Stimulated activated CD4-positive, alpha-beta T cell treated with anti-CD3 and anti-CD28 coated beads, Interleukin-12 subunit alpha, Interleukin-12 subunit beta, amount 100 ng/mL, for 4 hours (primary cell): ENCODE measurements at regions not wholly inside any gene's neighbourhood (a gene's known extent, or its start where the extent isn't known, plus 50 kb on each side); places are given as distances from the start of the nearest gene placed in this dataset.
"Not testable (repeated sequence)": the region's sequence is repeated elsewhere in the genome, so short reads cannot be mapped to it uniquely, and the experiment has no call there.

Experiments used
- DNase-seq: peaks from one replicate; pipeline ENCODE4 v3.0.0-alpha.2; 2020

DNA sequence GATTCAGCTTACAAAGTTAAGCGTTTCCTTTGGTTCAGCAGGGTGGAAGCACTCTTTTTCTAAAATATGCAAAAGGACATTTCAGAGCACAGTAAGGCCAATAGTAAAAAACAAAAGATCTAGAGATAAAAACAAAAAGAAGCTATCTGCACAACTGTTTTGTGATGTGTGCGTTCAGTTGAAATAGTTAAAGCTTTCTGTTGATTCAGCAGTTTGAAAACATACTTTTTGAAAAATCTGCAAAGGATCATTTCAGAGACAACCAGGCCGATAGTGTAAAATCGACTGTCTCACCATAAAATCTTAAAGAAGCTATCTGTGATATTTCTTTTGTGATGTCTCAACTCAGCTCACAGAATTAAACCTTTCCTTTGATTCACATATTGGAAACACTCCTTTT lies 300.0 kb upstream of the ALG10B start:
- DNase-seq = no peak

- DNase-seq = no peak
Measured at GRCh38 chr12:38025916-38026315, 290.7 kb upstream of the ALG10B start.

DNA sequence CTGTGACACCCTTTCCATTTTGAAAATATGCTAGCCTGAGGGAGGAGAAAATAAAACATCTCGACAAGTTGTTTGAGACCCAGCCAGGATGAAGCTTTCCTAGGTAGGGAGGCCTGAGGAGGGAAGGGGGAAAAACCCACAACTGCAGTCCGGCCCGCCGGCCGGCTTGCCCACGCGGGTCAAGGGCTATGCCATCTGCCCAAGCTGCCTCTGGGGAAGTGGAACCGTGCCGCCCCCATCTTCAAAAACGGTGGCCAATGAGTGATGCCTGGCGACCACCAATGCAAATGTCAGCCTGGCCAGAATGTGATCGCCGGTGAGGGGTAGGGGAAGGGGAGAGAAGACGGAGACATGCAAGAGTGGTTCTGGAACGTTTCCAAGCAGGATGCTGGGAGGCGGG lies 263.5 kb upstream of the ALG10B start:
- no peak for DNase-seq

DNA sequence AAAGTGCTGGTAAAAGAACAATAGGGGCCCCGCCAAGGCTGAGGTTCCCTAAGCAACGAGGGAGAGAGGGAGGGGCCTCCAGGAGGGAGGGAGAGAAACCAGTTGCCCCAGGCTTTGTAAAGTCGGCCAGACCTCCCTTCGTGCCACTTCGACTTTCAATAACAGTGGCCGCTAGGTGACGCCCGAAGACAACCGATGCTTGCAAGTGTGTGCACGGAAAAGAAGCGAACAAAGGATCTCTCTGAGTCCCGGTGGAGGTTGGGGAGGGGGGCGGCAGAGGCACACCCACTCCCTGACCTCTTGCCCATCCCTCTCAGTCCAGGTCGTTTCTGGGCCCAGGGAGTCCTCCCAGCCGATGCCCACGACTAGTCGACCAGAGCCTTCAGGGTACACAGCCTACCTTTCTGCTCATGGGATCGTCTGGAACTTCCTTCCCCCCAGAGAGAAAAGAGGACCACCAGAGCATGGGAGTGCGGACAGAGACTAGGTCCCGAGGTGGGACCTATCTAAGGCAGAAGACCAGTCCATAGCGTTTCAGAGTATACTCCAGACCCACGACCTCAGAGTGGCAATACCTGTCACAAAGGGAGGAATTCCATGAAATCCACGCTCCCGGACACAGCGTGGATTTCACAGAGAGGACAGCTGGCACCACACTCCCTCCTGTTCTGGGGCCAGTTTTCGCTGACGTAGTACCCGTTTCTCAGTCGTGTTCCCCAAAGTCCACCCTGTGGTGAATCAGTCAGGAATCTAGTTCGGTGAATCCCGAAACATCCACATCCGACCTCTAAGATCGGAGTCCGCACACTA lies 262.7 kb upstream of the ALG10B start:
- no peak for DNase-seq

- no peak for DNase-seq
Measured at GRCh38 chr12:38056701-38057689, 259.6 kb upstream of the ALG10B start.

- DNase-seq = no peak
Measured at GRCh38 chr12:38099686-38100085, 216.9 kb upstream of the ALG10B start.

GRCh38 chr12:38101753-38102152 lies 214.8 kb upstream of the ALG10B start:
- DNase-seq = no peak

GRCh38 chr12:38102197-38102596 lies 214.4 kb upstream of the ALG10B start:
- DNase-seq = no peak

DNA sequence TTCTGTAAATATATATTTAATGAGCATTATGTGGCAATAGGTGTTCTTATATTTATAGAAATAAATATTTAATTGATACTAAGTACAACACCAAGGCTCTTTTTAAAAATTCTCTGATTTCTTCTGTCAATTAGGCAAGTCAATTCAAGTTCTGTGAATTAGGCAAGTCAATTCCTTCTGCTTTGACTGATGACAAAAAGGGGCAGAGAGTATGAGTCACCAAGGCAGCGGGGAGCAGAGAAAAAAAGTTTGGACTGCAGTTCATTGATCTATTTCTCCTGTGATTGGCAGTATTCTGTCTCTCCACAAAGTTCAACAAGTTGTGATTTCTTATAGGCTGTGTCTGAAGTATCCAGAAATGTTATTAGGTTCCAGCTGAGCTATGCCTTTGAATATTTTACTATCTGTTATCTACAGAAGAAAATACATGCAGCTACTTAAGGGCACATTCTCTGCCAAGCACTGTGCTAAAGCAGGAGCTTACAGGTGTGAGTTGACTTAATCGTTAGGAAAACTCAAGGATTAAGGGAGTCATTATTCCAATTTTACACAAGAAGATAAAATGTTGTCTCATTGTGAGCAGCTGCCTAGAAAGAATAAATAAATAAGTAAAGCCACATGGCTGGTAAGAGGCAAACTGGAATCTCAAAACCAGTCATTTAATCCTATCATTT lies 206.4 kb upstream of the ALG10B start:
- no peak for DNase-seq

GRCh38 chr12:38113991-38114390 lies 202.6 kb upstream of the ALG10B start:
- no peak for DNase-seq

DNA sequence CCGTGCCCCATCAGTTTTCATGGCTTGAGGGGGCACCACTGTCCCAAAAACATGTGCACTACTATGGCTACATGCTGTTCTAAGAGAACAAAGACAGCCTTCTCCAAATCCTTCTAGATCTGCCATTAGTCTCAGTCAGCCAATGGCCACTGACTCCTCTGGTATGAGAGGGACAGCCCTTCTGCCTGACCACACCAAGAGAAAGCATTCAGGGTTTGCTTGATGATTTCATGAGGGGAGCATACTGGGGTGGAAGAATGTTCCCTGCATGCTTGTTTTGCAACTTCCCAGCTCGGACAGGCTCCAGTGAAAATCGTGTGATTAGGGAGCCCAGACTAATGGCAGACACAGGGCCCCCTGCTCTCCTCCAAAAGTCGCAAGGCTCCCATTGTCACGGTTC lies 199.6 kb upstream of the ALG10B start:
- DNase-seq = no peak

- no peak for DNase-seq
Measured at GRCh38 chr12:38118632-38119031, 197.9 kb upstream of the ALG10B start.

DNA sequence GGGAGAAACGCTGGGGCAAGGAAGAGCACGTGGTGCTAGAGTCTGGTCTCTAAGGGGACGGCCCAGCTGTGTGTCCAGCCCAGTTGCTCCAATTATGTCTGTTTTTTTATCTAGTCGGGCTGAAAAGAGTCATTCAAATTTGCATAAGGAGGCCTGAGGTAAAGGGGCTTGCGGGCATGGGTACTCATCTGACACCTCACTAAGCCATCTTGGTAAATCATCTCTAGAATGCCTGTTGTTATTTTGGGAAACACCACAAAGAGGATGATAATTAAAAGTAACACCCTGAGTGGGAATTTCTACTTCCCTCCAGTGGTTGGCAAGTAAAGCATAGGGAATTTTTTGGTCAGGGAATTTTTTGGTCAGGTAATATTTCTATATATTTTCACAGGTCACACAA lies 196.1 kb upstream of the ALG10B start:
- DNase-seq = no peak

- not testable (repeated sequence) for DNase-seq
Measured at GRCh38 chr12:38123028-38123427, 193.5 kb upstream of the ALG10B start.

DNA sequence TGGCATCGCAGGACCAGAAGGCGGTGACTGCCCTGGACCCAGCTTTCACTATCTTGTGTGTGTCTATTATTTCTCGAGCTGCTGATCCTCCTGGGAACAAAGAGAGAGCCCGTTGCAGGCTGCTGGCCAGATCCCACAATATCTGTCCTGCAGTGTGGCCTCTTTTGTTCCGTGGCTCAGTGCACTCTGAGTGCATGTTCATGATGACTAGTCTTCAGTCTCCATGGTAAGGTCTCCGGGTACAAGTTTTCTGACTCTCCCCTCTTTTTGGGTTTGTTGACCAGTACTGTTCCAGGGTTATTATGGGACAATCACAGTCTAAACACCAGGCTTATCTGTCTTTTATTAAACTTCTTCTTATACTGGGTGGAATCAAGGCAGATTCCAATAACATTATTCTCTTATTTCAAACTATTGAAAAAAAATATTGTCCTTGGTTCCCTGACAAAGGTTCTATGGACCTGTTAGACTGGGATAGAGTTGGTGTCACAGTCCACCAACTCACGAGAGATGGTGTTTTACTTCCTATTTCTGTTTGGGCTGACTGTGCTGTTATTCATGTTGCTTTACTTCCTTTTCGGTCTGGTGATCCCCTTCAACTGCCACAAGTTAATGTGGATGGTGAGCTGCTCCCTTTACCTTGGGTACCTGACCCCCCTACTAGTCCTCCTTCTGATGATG lies 192.9 kb upstream of the ALG10B start:
- DNase-seq = no peak

DNA sequence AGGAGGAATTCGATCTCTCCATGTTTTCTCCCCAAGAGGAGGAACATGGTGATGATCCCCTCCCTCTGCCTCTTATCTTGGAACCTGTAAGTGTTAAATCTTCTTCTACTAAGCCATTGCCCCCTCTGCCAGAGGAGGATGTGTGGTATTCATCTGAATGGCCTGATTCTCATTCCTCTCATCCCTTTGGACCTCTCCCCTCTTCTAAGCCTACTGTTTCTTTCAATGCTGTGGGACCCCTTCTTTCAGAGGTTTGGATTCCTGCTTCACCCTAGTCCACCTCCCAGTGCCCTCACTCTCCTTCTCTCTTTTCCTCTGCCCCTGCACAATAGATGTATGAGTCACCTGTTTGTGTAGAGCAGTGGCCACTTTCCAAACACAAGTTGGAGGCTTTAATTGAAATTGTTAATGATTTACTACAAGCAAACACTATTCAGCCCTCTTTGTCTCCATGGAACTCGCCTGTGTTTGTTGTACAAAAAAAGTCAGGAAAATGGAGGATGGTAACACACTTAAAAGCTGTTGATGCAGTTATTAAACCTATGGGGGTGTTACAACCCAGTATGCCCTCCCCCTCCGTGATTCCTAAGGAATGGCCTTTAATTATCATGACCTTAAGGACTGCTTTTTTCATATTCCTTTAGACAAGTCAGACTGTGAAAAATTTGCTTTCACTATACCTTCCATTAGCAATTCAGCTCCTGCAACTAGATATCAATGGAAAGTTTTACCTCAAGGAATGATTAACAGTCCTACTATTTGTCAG lies 192.1 kb upstream of the ALG10B start:
- DNase-seq = no peak

DNA sequence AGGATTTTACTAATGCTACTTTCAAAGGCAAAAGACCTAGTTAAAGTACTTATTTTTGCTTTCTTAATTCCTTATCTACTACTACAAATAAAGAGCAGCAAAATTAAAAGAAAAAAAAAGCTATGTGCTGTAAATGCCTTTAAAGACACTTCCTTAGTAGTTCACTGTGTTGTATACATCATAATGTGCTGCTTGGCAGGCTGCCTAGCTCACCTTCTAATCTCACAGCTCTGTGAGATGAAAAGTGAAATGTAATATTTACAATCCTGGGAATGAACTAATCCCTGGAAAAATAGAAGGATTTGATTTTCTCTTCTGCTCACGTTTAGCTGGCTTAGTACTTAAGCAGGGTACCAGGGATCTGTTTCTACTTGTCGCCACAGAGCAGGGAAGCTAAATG lies 184.4 kb upstream of the ALG10B start:
- DNase-seq = no peak

- no peak for DNase-seq
Measured at GRCh38 chr12:38137287-38137686, 179.3 kb upstream of the ALG10B start.

GRCh38 chr12:38137716-38138115 lies 178.9 kb upstream of the ALG10B start:
- DNase-seq = no peak

GRCh38 chr12:38138225-38139221 lies 178.1 kb upstream of the ALG10B start:
- peak; percentile 57 for DNase-seq

DNA sequence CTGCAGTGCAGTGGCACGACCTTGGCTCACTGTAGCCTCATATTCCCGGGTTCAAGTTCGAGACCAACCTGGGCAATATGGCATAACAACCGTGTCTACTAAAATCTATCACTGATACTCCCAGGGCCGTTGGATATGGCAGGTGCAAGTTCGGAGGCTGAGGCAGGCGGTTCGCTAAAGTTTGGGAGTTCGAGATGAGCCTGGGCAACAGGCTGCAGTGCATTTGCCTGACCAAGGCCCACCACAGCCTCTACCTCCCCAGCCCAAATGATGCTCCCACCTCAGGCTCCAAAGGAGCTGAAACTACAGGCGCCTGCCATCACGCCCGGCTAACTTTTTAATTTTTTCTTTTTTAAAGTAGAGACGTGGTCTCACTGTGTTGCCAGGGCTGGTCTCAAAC lies 177.1 kb upstream of the ALG10B start:
- DNase-seq = no peak
